NCI-H1105 (cell line): ENCODE measurements at regions not wholly inside any gene's neighbourhood (a gene's known extent, or its start where the extent isn't known, plus 50 kb on each side); places are given as distances from the start of the nearest gene placed in this dataset.
"Not testable (repeated sequence)": the region's sequence is repeated elsewhere in the genome, so short reads cannot be mapped to it uniquely, and the experiment has no call there.

ENCODE experiments used
- DNase-seq: peaks from one replicate; lab custom pipeline; 2025; lab: John Stamatoyannopoulos, UW

DNA sequence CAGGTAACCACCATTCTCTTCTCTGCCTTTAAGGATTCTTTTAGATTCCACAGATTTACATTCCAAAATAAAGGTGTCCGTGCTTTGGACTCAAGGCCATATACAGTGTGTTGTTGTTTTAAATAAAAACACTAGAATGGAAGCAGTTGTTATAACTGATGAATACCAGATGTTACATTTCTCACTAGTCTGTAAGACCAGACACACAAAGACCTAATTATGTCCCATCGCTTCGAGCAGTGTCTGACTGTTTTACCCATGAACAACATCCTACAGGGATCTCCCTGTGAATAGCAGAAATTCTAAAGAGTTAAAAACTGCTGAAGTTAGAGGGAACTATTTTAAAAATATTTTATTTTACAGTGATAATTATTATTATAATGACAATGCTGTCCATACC lies 574.7 kb upstream of the ZP4 start:
- DNase-seq: no peak

GRCh38 chr1:238458899-238459298 lies 568.2 kb upstream of the ZP4 start:
- DNase-seq: no peak

DNA sequence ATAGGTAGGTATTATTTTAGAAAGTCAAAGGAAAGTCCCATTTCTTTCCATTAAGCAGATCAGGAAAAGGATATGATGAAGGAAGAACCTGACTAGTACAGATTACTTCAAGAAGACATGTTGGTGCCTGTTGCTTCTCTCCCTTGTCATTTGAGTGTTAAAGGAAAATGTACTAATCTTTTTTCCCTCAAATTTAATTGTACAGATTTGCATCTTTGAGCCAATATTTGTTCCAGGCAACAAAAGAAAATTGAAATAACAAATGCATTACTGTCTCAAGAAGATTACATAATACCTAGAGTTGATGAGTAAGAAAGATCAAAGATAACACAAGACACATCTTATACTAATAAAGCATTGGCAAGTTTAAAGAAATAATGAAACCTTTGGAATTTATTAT lies 566.9 kb upstream of the ZP4 start:
- DNase-seq: no peak

GRCh38 chr1:238451781-238452310 lies 561.1 kb upstream of the ZP4 start:
- DNase-seq: no peak

GRCh38 chr1:238450976-238451375 lies 560.3 kb upstream of the ZP4 start:
- no peak for DNase-seq

GRCh38 chr1:238443687-238444086 lies 553.0 kb upstream of the ZP4 start:
- DNase-seq: no peak

GRCh38 chr1:238439511-238439910 lies 548.8 kb upstream of the ZP4 start:
- no peak for DNase-seq

GRCh38 chr1:238438311-238439270 lies 547.9 kb upstream of the ZP4 start:
- no peak for DNase-seq

DNA sequence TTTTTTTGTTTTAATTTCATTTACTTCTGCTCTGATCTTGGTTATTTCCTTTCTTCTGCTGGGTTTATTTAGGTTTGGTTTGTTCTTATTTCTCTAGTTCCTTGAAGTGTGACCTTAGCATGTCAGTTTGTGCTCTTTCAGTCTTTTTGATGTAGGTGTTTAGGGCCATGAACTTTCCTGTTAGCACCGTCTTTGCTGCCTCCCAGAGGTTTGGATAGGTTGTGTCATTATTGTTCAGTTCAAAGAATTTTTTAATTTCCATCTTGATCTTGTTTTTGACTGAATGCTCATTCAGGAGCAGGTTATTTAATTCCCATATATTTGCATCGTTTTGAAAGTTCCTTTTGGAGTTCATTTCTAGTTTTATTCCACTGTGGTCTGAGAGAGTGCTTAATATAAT lies 539.0 kb upstream of the ZP4 start:
- DNase-seq: not testable (repeated sequence)

GRCh38 chr1:238419209-238419608 lies 528.5 kb upstream of the ZP4 start:
- DNase-seq: no peak

DNA sequence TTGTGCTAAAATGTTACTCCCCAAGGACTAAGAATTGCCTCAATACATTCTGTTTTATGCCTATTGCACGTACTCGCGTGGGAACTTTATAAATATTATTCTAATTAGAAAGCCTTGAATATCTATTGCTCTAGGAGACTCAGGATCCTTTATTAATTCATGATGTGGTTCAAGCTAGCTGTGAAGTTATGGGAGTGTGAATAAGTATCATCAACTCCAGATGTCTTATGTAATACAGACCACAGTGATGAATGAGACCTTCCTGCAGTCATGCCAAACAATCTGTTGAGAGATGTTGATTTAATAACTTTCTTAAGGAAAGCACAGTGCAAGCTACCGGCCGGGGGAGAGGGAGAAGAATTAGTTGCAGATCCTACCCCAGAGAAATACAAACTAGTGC lies 519.2 kb upstream of the ZP4 start:
- DNase-seq: no peak

DNA sequence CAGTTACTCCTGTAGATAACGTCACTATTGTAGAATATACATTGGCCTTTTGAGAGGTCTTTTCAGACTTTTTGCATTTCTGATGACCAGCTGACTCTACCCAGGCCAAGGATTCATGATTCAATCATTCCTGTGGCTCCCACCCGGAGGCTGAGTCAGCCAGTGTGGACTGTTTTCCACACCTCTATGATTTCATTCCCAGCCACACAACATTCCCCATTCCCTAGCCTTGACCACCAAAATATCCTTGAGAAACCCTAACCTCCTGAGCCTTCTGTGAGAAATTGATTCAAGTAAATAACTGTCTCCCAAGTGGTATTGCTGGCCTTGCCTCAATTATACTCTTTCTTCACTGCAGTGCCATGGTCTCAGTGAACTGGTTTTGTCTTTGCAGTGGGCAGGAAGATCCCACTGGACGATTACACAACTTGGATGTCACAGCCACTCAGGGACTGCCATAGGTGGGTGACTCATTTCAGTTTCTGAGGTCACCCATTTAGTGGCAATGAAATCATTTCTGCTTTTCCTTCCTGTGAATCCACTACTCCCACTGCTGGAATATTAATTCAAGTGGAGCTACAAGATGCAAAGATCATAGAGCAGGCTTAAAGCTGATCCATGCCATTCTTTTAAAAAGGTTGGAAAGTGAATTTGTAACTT lies 518.6 kb upstream of the ZP4 start:
- no peak for DNase-seq

DNA sequence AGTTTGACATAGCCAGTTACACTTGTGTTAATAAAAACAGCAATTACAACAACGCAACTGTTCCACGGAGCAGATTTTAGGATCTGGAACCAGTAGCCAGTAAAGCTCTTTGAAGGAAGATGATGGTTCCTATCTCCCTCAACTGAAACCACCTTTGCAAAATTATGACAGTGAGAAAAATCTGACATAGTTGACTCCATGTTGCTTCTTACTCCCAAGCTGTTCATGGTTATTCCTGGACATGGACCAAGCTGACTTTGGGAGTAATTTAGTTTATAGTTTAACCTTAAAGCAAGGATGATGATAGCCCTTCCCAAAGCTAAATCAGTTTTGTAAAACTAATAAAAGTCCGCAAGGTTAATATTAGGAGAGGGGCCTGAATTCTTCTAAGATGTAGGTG lies 518.0 kb upstream of the ZP4 start:
- no peak for DNase-seq

DNA sequence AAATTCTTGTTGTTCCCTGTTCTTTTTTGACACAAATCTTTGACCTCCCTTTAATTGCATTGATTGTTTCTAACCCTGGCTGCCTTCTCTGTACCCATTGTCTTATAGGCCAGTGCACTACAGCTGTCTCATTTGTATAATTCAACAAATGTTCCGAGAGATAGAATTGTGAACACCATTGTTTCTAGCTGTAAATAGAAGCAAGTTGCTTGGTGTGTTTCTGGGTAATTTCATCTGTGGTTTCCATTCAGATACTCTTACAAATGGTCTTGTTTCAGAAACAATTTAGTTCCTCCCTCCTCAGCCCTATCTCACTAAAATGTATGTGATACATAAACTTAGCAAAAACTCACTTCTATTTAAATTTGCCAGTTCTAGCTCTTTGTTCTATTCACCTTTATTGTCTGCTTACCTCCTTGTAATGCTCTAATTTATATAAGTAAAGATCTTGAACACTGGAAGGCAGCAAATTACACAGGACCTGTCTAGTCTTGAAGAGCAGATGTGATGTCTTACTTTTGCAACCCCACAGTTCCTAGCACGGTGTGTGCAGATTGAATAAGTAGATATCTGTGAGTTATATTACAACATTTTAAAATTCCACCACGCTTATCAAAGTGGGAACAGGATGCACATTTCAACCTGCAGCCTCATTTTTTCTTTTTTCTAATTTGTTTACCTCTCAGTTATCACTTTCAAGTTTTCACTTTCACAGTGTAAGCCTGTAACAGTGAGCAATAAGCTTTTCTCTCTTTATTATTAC lies 515.6 kb upstream of the ZP4 start:
- DNase-seq: no peak

GRCh38 chr1:238404921-238405320 lies 514.2 kb upstream of the ZP4 start:
- DNase-seq: no peak

DNA sequence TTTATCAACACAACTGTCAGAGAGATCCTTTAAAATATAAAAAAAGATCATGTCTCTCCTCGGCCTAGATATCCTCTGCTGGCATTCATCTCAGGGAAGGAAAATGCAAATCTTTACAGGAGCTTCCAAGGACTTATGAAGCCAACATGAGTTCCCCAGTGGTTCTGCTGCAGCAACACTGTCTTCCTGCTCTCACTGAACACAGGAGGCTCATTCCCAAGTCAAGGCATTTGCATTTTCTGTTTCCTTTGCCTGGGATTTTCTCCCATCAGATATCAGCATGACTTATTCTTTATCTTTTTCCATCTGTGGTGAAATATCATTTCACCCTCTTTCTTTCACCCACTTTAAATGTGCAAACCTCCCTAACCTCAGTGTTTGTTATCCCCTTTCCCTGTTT lies 513.8 kb upstream of the ZP4 start:
- DNase-seq: no peak

DNA sequence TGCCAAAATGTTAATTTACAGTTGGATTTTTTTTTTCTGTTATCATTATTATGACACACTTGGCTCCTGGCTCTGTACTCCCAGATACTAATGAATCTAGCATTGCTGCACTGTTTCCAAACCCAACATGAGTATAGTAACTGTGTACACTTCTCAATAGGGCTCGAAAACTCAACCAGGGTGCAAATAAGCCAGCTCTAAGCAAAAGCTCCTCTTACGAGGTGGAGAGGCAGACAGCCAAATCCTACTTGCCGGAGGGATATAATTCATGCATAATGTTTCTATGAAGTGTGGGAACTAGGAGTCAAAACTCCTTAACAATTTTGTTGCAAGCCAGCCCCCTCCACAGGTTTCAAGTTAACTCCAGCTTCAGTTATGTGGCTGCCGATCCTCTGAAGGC lies 510.4 kb upstream of the ZP4 start:
- no peak for DNase-seq

- no peak for DNase-seq
Measured at GRCh38 chr1:238399558-238399957, 508.8 kb upstream of the ZP4 start.

- DNase-seq: no peak
Measured at GRCh38 chr1:238396140-238396539, 505.4 kb upstream of the ZP4 start.

- no peak for DNase-seq
Measured at GRCh38 chr1:238384381-238384780, 493.7 kb upstream of the ZP4 start.

GRCh38 chr1:238380167-238380566 lies 489.4 kb upstream of the ZP4 start:
- DNase-seq: no peak

DNA sequence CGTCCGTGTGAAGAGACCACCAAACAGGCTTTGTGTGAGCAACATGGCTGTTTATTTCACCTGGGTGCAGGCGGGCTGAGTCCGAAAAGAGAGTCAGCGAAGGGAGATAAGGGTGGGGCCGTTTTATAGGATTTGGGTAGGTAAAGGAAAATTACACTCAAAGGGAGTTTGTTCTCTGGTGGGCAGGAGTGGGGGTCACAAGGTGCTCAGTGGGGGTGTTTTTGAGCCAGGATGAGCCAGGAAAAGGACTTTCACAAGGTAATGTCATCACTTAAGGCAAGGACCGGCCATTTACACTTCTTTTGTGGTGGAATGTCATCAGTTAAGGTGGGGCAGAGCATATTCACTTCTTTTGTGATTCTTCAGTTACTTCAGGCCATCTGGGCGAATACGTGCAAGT lies 488.7 kb upstream of the ZP4 start:
- not testable (repeated sequence) for DNase-seq
